Hepatocyte (in vitro differentiated cells): ENCODE measurements at regions not wholly inside any gene's neighbourhood (a gene's known extent, or its start where the extent isn't known, plus 50 kb on each side); places are given as distances from the start of the nearest gene placed in this dataset.
A peak's percentile ranks its signal among the peaks of the same experiment; 100 is the strongest.

Experiments
- DNase-seq: peaks from one replicate; pipeline ENCODE4 v3.0.0-alpha.2; 2016; ENCODE audit warnings: low spot score
- H2AFZ ChIP-seq: fragments of 200-600 bp; sonication (generic); 2 replicates; pipeline ENCODE4 v1.6.0; 2016; ENCODE audit warnings: antibody characterized with exemption, mild to moderate bottlenecking
- H3K27ac ChIP-seq: fragments of 200-600 bp; sonication (generic); 2 replicates; pipeline ENCODE4 v1.5.1; 2016; ENCODE audit warnings: mild to moderate bottlenecking
- H3K27me3 ChIP-seq: fragments of 200-600 bp; sonication (generic); 2 replicates; pipeline ENCODE4 v1.6.1; 2016
- H3K36me3 ChIP-seq: fragments of 200-600 bp; sonication (generic); replicated peaks from 2 replicates; pipeline ENCODE4 v1.5.1; 2016; ENCODE audit warnings: low read depth; ENCODE audit not compliant: insufficient read depth
- H3K4me1 ChIP-seq: fragments of 200-600 bp; sonication (generic); 2 replicates; pipeline ENCODE4 v1.5.1; 2016; ENCODE audit warnings: mild to moderate bottlenecking, moderate library complexity; ENCODE audit not compliant: insufficient read depth
- H3K4me2 ChIP-seq: fragments of 200-600 bp; sonication (generic); 2 replicates; pipeline ENCODE4 v1.6.0; 2016
- H3K4me3 ChIP-seq: fragments of 200-600 bp; sonication (generic); 2 replicates; pipeline ENCODE4 v1.5.1; 2016; ENCODE audit warnings: mild to moderate bottlenecking
- H3K79me2 ChIP-seq: fragments of 200-600 bp; sonication (generic); 2 replicates; pipeline ENCODE4 v1.6.0; 2017; ENCODE audit warnings: mild to moderate bottlenecking
- H3K9me2 ChIP-seq: fragments of 200-600 bp; sonication (generic); replicated peaks from 2 replicates; pipeline ENCODE4 v1.6.0; 2017; ENCODE audit warnings: mild to moderate bottlenecking; ENCODE audit not compliant: insufficient read depth
- H3K9me3 ChIP-seq: fragments of 200-600 bp; sonication (generic); 2 replicates; pipeline ENCODE4 v1.5.1; 2016; ENCODE audit warnings: low read depth, mild to moderate bottlenecking
- H4K20me1 ChIP-seq: fragments of 200-600 bp; sonication (generic); 2 replicates; pipeline ENCODE4 v1.6.0; 2016; ENCODE audit warnings: mild to moderate bottlenecking; ENCODE audit not compliant: insufficient read depth, poor library complexity, severe bottlenecking
- EZH2 ChIP-seq: fragments of 200-600 bp; sonication (generic); IDR thresholded peaks from 2 replicates; pipeline ENCODE4 v1.6.1; 2016; ENCODE audit warnings: antibody characterized with exemption, mild to moderate bottlenecking, borderline replicate concordance
- EZH2phosphoT487 ChIP-seq: fragments of 200-600 bp; sonication (generic); IDR thresholded peaks from one replicate; pipeline ENCODE4 v1.6.1; 2018; ENCODE audit warnings: antibody characterized with exemption, mild to moderate bottlenecking, low read depth, moderate library complexity; ENCODE audit not compliant: unreplicated experiment, severe bottlenecking
- WGBS: methylation state at CpG from one replicate; pipeline ENCODE4 v1.1.6; 2016; ENCODE audit warnings: low lambda C conversion rate; ENCODE audit errors: missing lambda C conversion rate; 5-methylcytosine and 5-hydroxymethylcytosine counted together
- TF ChIP-seq, protein P1 (sequence below): fragments of 200-600 bp; sonication (generic); IDR thresholded peaks from 2 replicates; pipeline ENCODE4 v1.5.1; 2016; ENCODE audit warnings: antibody characterized with exemption, mild to moderate bottlenecking; ENCODE audit not compliant: poor library complexity

GRCh38 chr15:95259965-95260364 is 1028.6 kb downstream of the MCTP2 start:
- Histone ChIP-seq H3K4me1 (peaks cover 8% of the 10 kb centered on the region), H3K4me3 (no peak overlapping the region), H4K20me1 (no peaks in the 10 kb centered on the region), H3K36me3 (no peaks in the 10 kb centered on the region), H3K27ac (no peak overlapping the region), H3K9me2 (no peaks in the 10 kb centered on the region), H3K27me3 (no peaks in the 10 kb centered on the region), H3K79me2 (no peaks in the 10 kb centered on the region), H2AFZ (no peak overlapping the region), H3K4me2 (peak overlapping the region; percentile 52), H3K9me3 (no peaks in the 10 kb centered on the region)
- 58% methylated on average over 3 of the region's 3 CpGs for WGBS
- TF ChIP-seq EZH2phosphoT487 (no peak), EZH2 (no peak)
- TF ChIP-seq, protein P1, sequence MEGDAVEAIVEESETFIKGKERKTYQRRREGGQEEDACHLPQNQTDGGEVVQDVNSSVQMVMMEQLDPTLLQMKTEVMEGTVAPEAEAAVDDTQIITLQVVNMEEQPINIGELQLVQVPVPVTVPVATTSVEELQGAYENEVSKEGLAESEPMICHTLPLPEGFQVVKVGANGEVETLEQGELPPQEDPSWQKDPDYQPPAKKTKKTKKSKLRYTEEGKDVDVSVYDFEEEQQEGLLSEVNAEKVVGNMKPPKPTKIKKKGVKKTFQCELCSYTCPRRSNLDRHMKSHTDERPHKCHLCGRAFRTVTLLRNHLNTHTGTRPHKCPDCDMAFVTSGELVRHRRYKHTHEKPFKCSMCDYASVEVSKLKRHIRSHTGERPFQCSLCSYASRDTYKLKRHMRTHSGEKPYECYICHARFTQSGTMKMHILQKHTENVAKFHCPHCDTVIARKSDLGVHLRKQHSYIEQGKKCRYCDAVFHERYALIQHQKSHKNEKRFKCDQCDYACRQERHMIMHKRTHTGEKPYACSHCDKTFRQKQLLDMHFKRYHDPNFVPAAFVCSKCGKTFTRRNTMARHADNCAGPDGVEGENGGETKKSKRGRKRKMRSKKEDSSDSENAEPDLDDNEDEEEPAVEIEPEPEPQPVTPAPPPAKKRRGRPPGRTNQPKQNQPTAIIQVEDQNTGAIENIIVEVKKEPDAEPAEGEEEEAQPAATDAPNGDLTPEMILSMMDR, result no peak
- DNase-seq, result no peak

- H3K4me2 ChIP-seq, result no peak overlapping the region
- no peaks in the 10 kb centered on the region for H3K27me3 ChIP-seq
- H4K20me1 ChIP-seq, result no peaks in the 10 kb centered on the region
- no peak overlapping the region for H3K4me3 ChIP-seq
- H3K79me2 ChIP-seq, result no peaks in the 10 kb centered on the region
- peaks cover 8% of the 10 kb centered on the region for H3K4me1 ChIP-seq
- DNase-seq, result no peak
- TF ChIP-seq, protein P1, result no peak
- TF ChIP-seq EZH2phosphoT487 (no peak), EZH2 (no peak)
- H3K9me3 ChIP-seq, result no peaks in the 10 kb centered on the region
- 93% methylated on average over 5 of the region's 5 CpGs for WGBS
- no peak overlapping the region for H3K27ac ChIP-seq
- H3K36me3 ChIP-seq, result no peaks in the 10 kb centered on the region
- H2AFZ ChIP-seq, result no peak overlapping the region
- no peaks in the 10 kb centered on the region for H3K9me2 ChIP-seq
These were observed 1029.5 kb downstream of the MCTP2 start for GRCh38 chr15:95260856-95261255.

DNA sequence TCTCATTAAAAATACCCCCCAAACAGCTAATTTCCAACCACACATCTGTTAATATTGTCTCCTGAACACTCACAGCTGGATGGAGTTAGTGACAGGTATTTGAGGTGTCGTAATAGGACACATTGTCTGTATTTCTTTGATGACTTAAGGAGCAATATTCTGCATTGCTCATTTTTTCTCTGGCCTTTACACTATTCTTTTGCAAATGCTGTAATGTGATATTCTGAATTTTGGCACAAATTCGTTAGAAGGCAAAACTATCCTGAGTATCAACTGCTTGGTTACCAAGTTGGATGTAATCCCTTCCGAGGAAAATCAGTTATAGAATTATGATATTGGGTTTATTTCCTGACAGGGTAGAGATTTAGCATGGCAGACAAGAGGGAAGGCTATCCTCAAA is 1030.2 kb downstream of the MCTP2 start:
- 94% methylated on average over 3 of the region's 3 CpGs for WGBS
- H3K79me2 ChIP-seq, result no peaks in the 10 kb centered on the region
- no peak overlapping the region for H3K27ac ChIP-seq

More for the DNA sequence above, 1030.2 kb downstream of the MCTP2 start:
- peaks cover 8% of the 10 kb centered on the region for H3K4me1 ChIP-seq
- DNase-seq, result no peak
- H2AFZ ChIP-seq, result no peak overlapping the region
- TF ChIP-seq, protein P1, result no peak
- TF ChIP-seq EZH2phosphoT487, result no peak
- TF ChIP-seq EZH2, result no peak
- H3K9me3 ChIP-seq, result no peaks in the 10 kb centered on the region
- H3K9me2 ChIP-seq, result no peaks in the 10 kb centered on the region
- H3K4me3 ChIP-seq, result no peak overlapping the region
- H3K27me3 ChIP-seq, result no peaks in the 10 kb centered on the region
- H3K4me2 ChIP-seq, result no peak overlapping the region
- H3K36me3 ChIP-seq, result no peaks in the 10 kb centered on the region
- H4K20me1 ChIP-seq, result no peaks in the 10 kb centered on the region
